ENCODE measurements at regions not wholly inside any gene's neighbourhood (a gene's known extent, or its start where the extent isn't known, plus 50 kb on each side); places are given as distances from the start of the nearest gene placed in this dataset.
A peak's percentile ranks its signal among the peaks of the same experiment; 100 is the strongest.
"Not testable (repeated sequence)": the region's sequence is repeated elsewhere in the genome, so short reads cannot be mapped to it uniquely, and the experiment has no call there.

DNA sequence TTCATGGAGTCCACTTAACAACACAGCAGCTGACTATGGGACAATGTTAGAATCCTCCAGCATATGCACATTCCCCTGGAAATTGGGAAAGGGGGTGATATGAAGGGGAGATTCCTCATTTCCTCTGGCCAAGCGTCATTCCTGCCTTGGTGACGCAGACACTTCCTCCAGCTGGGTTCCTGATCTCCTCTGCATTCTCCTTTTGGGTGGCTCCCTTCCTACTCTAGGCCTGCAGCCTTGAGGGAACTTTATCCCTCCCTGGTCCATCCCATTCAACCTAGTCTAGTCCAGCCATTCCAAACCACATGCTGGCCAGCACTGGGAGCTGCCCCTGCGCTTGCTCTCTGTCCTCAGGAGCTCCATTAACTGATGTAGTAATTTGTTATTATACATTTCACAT, 216.8 kb downstream of the VAPA start:
- Histone ChIP-seq H3K27me3 (ENCODE audit: control insufficient read depth, insufficient read depth, low read length) (no peaks in the 10 kb centered on the region), H3K4me3 (ENCODE audit: low read depth, low read length) (no peak overlapping the region), H3K36me3 (ENCODE audit: control insufficient read depth, insufficient read depth, low read length) (no peaks in the 10 kb centered on the region), H3K4me1 (ENCODE audit: control insufficient read depth, insufficient read depth, low read length) (peaks cover 23% of the 10 kb centered on the region), H3K27ac (ENCODE audit: low read depth, low read length) (no peak overlapping the region), H3K9me3 (ENCODE audit: control insufficient read depth, insufficient read depth, low read depth, low read length) (no peaks in the 10 kb centered on the region), H3K9ac (ENCODE audit: low read length) (no peak overlapping the region)

DNA sequence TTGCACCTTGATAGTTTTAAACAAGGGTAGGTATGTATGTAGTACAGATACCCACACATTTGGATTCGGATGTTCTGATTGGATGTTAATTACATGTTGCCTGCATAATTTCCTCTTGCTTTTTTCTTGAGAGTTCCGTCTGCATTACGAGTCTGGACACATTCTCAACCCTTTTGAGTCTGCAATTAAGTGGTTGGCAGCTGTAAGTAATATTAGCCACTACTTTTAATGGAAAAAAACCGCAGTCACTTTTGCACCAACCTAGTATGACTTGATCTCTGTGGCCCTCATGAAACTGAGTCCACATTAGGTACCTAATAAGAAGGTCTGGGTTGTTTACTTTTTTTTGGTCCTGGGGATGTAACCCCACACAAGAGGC, 217.3 kb downstream of the VAPA start:
- Histone ChIP-seq H3K27me3 (ENCODE audit: control insufficient read depth, insufficient read depth, low read length) (no peaks in the 10 kb centered on the region), H3K4me3 (ENCODE audit: low read depth, low read length) (peak overlapping the region; percentile 67; the same call in 1 of the 2 replicates), H3K9me3 (ENCODE audit: control insufficient read depth, insufficient read depth, low read depth, low read length) (no peaks in the 10 kb centered on the region), H3K36me3 (ENCODE audit: control insufficient read depth, insufficient read depth, low read length) (no peaks in the 10 kb centered on the region), H3K27ac (ENCODE audit: low read depth, low read length) (no peak overlapping the region), H3K4me1 (ENCODE audit: control insufficient read depth, insufficient read depth, low read length) (peaks cover 23% of the 10 kb centered on the region), H3K9ac (ENCODE audit: low read length) (no peak overlapping the region)

DNA sequence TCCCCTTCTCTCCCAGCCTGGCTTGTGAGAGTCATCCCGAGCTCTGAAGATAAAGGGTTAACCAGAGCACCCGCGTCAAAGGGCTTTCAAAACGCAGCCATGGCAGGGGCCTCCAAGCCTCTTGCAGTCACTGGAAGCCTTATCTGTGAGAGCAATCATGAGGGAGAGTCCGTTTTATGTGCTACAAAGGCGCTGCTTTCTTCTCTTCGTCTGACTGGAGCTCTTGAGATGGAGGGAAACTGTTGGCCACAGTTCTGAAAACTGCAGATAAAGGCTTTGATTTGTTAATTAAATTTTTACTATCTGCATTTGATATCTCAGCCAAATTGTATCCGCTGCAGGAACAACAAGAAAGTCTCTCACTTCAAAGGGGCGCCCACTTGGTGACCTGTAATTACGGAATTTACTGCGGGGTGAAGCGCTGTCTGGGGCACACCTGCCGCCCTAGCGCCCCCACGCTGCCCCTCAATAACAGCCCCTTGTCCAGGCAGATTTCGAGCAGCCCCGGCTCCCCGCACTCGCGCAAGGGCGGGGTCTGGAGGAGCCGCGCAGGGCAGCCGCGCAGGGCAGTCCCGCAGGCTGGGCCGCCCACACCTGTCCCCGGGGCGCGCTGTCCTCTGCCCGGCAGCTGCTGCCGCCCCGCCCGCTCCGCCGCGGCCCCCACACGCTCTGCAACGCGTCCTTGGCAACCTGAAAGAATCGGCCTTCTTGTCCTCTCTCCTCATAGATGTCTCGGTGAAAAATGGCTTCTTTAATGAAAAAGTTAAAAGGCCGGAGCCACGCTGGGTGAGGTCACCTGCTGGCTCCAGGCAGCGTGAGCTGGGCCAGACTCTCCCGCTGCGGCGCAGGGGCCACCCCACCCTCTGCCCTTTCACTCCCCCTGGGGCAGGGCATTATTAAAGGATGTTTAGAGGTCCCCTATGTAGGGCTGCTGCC, 217.9 kb downstream of the VAPA start:
- Histone ChIP-seq H3K4me3 (ENCODE audit: low read depth, low read length) (peak overlapping the region; percentile 67), H3K27me3 (ENCODE audit: control insufficient read depth, insufficient read depth, low read length) (no peaks in the 10 kb centered on the region), H3K27ac (ENCODE audit: low read depth, low read length) (no peak overlapping the region), H3K9ac (ENCODE audit: low read length) (peak overlapping the region; percentile 47), H3K9me3 (ENCODE audit: control insufficient read depth, insufficient read depth, low read depth, low read length) (no peaks in the 10 kb centered on the region), H3K4me1 (ENCODE audit: control insufficient read depth, insufficient read depth, low read length) (peaks cover 23% of the 10 kb centered on the region), H3K36me3 (ENCODE audit: control insufficient read depth, insufficient read depth, low read length) (no peaks in the 10 kb centered on the region)

DNA sequence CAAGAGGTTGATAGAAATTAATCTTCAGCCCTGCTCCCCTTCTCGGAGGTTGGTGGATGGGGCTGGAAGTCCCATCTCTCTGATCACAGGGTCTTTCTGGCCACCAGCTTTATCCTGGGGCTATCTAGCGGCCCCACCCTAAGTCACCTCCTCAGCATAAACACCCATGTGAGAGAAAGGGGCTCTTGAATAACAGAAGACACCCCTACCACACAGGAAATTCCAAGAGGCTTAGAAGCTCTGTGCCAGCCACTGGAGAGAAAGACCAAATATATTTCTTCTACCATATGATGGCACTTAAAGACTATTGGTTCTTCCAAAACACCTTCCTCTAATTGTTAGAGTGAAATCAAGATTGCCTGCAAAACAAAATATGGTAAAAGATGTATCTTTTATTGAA, 219.7 kb downstream of the VAPA start:
- no peaks in the 10 kb centered on the region for H3K36me3 ChIP-seq (ENCODE audit: control insufficient read depth, insufficient read depth, low read length)
- H3K9ac ChIP-seq (ENCODE audit: low read length), result no peak overlapping the region
- H3K27ac ChIP-seq (ENCODE audit: low read depth, low read length), result no peak overlapping the region
- peaks cover 23% of the 10 kb centered on the region for H3K4me1 ChIP-seq (ENCODE audit: control insufficient read depth, insufficient read depth, low read length)
- H3K4me3 ChIP-seq (ENCODE audit: low read depth, low read length), result no peak overlapping the region
- no peaks in the 10 kb centered on the region for H3K9me3 ChIP-seq (ENCODE audit: control insufficient read depth, insufficient read depth, low read depth, low read length)
- no peaks in the 10 kb centered on the region for H3K27me3 ChIP-seq (ENCODE audit: control insufficient read depth, insufficient read depth, low read length)

DNA sequence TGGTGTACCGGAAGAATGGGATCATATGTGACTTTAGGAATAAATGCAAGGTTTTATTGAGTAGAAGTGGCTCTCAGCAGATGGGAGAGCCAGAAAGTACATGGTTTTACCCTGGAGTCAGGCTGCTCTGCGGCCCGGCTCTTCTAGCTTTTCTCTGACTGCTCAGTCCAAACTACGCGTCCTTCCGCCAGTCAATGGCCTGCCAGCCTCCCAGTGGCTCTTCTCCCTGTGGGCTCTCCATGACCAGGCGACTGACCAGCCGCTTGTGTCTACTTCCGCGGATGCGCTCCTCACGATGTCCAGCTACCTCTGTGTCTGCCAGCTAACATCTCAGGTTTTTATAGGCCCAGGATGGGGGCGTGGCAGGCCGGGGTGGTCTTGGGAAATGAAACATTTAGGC, 220.4 kb downstream of the VAPA start:
- no peaks in the 10 kb centered on the region for H3K9me3 ChIP-seq (ENCODE audit: control insufficient read depth, insufficient read depth, low read depth, low read length)
- no peak overlapping the region for H3K27ac ChIP-seq (ENCODE audit: low read depth, low read length)
- H3K4me1 ChIP-seq (ENCODE audit: control insufficient read depth, insufficient read depth, low read length), result peaks cover 23% of the 10 kb centered on the region
- H3K27me3 ChIP-seq (ENCODE audit: control insufficient read depth, insufficient read depth, low read length), result no peaks in the 10 kb centered on the region
- no peaks in the 10 kb centered on the region for H3K36me3 ChIP-seq (ENCODE audit: control insufficient read depth, insufficient read depth, low read length)
- H3K4me3 ChIP-seq (ENCODE audit: low read depth, low read length), result no peak overlapping the region
- no peak overlapping the region for H3K9ac ChIP-seq (ENCODE audit: low read length)

DNA sequence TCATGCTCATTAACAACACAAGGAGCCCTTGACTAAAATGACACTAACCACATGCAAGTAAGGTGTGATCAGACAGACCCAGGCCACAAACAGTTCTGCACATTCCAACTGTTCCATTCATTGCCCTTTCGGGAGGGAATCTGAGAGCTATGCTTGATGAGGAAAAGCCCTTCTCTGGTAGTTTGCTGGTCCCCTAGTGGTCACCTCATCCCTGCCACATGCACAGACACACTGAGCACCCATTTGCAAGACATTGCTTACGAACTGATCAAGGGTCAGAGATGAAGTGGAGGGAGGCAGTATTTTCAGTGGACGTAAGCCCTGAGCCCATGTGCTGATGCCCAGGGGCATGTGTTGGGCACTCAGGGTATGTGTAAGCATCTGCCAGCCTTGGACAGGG, 220.9 kb downstream of the VAPA start:
- H3K27ac ChIP-seq (ENCODE audit: low read depth, low read length); H3K9ac ChIP-seq (ENCODE audit: low read length); H3K4me3 ChIP-seq (ENCODE audit: low read depth, low read length); H3K9me3 ChIP-seq (ENCODE audit: control insufficient read depth, insufficient read depth, low read depth, low read length); H3K36me3 ChIP-seq (ENCODE audit: control insufficient read depth, insufficient read depth, low read length); H3K27me3 ChIP-seq (ENCODE audit: control insufficient read depth, insufficient read depth, low read length): not testable (repeated sequence)
- peaks cover 25% of the 10 kb centered on the region for H3K4me1 ChIP-seq (ENCODE audit: control insufficient read depth, insufficient read depth, low read length)

DNA sequence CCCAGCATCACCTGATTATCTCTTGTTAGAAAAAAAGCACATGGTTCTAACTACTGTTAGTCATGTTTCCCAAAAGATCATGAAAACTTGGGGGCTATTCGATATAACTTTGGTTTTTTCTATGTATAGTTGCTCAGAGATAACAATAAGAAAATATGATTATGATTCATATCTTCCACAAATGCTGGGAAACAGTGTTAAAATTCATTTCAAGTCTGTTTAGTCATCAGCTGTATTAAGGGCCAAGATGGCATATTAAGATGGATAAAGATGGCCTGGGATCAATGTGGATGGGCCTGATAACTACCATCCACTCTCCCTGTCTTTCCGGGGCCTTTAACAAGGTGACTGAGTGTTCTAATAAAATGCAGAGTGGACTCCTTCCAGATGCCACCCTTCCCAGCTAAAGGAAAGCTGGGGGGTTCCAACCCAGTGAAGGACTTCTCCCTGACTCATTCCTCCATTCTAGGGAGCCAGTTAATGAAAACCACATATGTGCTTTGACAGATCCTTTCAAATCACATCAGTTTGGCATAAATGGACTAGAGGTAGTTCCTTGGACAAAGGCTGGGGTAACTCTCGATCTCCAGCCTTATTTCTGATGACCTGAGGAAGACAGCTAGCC, 221.6 kb downstream of the VAPA start:
- Histone ChIP-seq H3K4me3 (ENCODE audit: low read depth, low read length) (no peak overlapping the region), H3K4me1 (ENCODE audit: control insufficient read depth, insufficient read depth, low read length) (peaks cover 31% of the 10 kb centered on the region), H3K27ac (ENCODE audit: low read depth, low read length) (no peak overlapping the region), H3K9ac (ENCODE audit: low read length) (no peak overlapping the region), H3K9me3 (ENCODE audit: control insufficient read depth, insufficient read depth, low read depth, low read length) (no peaks in the 10 kb centered on the region), H3K27me3 (ENCODE audit: control insufficient read depth, insufficient read depth, low read length) (no peaks in the 10 kb centered on the region), H3K36me3 (ENCODE audit: control insufficient read depth, insufficient read depth, low read length) (no peaks in the 10 kb centered on the region)

DNA sequence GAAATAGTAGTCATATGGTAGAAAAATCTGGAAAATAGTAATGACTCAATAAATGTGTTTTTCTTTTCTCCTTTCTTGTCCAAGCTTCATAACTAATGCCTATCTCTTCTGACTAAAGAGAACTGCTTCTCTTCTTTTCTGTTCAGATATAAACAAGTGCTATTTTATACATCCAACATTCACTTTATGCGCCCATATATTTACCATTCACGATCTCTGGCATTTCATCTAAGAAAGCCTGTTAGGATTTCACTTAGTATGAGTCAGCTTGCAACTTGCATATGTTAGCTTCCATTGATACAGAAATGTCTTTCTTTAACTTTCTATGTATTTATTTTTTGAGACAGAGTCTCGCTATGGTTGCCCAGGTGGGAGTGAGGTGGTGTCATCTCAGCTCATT, 224.9 kb downstream of the VAPA start:
- Histone ChIP-seq H3K4me1 (ENCODE audit: control insufficient read depth, insufficient read depth, low read length) (peaks cover 30% of the 10 kb centered on the region), H3K36me3 (ENCODE audit: control insufficient read depth, insufficient read depth, low read length) (no peaks in the 10 kb centered on the region), H3K27ac (ENCODE audit: low read depth, low read length) (no peak overlapping the region), H3K9ac (ENCODE audit: low read length) (no peak overlapping the region), H3K4me3 (ENCODE audit: low read depth, low read length) (no peak overlapping the region), H3K27me3 (ENCODE audit: control insufficient read depth, insufficient read depth, low read length) (no peaks in the 10 kb centered on the region), H3K9me3 (ENCODE audit: control insufficient read depth, insufficient read depth, low read depth, low read length) (no peaks in the 10 kb centered on the region)

DNA sequence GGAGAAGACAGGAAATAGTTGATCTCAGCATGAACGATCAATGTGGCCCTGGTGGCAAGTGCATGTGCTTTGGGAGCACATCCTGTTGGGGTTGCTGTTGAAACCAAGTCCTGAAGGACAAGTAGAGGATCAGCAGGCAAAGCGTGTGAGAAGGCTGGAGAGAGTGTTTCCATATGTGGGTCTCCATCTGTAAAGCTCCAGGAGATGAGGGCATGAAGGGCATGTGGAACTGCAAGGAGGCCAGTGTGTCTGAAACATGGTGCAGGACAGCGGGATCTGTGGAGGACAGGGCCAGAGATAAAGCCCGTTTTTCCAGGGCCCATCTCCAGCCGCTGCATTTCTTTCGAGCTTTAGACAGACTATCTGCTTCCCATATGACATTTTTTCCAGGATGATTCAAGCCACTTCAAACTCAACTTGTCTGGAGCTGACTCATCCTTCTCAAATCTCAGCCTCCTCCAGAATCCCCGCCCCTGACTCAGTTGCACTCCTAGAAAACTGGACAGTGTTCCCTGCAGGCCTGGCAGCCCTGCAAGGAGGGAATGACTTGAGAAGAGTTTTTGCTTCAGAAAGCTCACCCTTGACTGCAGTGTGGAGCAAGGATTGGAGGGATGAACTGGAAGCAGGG, 226.1 kb downstream of the VAPA start:
- Histone ChIP-seq H3K9ac (ENCODE audit: low read length) (no peak overlapping the region), H3K36me3 (ENCODE audit: control insufficient read depth, insufficient read depth, low read length) (no peaks in the 10 kb centered on the region), H3K27ac (ENCODE audit: low read depth, low read length) (no peak overlapping the region)

DNA sequence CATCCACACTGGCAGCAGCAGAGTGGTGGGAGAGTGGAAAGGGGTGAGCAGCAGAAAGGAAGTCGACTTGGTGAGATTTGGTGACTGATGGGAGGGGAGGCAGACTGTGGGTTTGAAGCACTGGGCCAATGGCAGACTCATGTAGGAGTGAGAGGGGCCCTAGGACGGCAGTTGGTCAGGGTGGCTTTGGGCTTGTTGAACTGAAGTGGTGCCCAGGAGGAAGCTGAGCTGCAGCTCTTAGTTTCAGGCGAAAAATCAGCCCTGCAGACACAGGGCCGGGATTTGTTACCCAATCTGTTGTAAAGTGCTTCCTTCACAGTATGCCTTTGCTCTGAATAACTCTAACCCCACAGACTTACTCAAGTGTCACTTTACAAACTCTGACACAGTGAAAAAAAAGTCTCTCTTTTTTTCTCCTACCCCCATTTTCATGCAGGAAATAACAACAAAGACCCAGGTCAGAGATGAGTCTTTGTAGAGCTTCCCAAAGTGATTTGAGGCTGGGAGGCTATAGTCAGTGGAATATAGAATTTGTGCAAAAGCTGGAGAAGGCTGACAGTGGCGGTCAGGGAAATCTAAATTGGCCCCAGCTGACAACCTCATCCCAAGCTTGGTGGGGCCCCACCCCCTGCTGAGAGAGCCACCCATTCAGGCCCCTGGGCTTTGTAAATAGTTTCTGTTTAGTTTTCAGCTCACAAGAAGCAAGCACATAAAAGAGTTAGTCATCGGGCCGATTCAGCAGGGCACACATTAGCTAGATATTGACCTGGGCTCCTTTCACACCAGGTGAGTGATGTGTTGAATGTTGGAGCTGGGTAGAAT, 226.9 kb downstream of the VAPA start:
- no peaks in the 10 kb centered on the region for H3K36me3 ChIP-seq (ENCODE audit: control insufficient read depth, insufficient read depth, low read length)
- H3K27ac ChIP-seq (ENCODE audit: low read depth, low read length), result no peak overlapping the region
- peaks cover 32% of the 10 kb centered on the region for H3K4me1 ChIP-seq (ENCODE audit: control insufficient read depth, insufficient read depth, low read length)
- no peaks in the 10 kb centered on the region for H3K9me3 ChIP-seq (ENCODE audit: control insufficient read depth, insufficient read depth, low read depth, low read length)
- no peaks in the 10 kb centered on the region for H3K27me3 ChIP-seq (ENCODE audit: control insufficient read depth, insufficient read depth, low read length)
- H3K9ac ChIP-seq (ENCODE audit: low read length), result no peak overlapping the region
- no peak overlapping the region for H3K4me3 ChIP-seq (ENCODE audit: low read depth, low read length)

More for the DNA sequence above, 226.1 kb downstream of the VAPA start:
- H3K4me1 ChIP-seq (ENCODE audit: control insufficient read depth, insufficient read depth, low read length), result peaks cover 26% of the 10 kb centered on the region
- no peak overlapping the region for H3K4me3 ChIP-seq (ENCODE audit: low read depth, low read length)
- no peaks in the 10 kb centered on the region for H3K9me3 ChIP-seq (ENCODE audit: control insufficient read depth, insufficient read depth, low read depth, low read length)
- no peaks in the 10 kb centered on the region for H3K27me3 ChIP-seq (ENCODE audit: control insufficient read depth, insufficient read depth, low read length)

Data from HUES6 (cell line).